ENCODE measurements at regions not wholly inside any gene's neighbourhood (a gene's known extent, or its start where the extent isn't known, plus 50 kb on each side); places are given as distances from the start of the nearest gene placed in this dataset.

- no peak for TF ChIP-seq CTCF (IDR thresholded peaks at IDR 0.05)
- TF ChIP-seq EP300 (IDR thresholded peaks at IDR 0.05; ENCODE audit: low read depth), result no peak
- TF ChIP-seq POLR2AphosphoS5 (IDR thresholded peaks at IDR 0.05), result no peak
Observed at GRCh38 chr4:77453911-77454310, 151.7 kb upstream of the CXCL13 start.
